ENCODE measurements at regions not wholly inside any gene's neighbourhood (a gene's known extent, or its start where the extent isn't known, plus 50 kb on each side); places are given as distances from the start of the nearest gene placed in this dataset.

DNA sequence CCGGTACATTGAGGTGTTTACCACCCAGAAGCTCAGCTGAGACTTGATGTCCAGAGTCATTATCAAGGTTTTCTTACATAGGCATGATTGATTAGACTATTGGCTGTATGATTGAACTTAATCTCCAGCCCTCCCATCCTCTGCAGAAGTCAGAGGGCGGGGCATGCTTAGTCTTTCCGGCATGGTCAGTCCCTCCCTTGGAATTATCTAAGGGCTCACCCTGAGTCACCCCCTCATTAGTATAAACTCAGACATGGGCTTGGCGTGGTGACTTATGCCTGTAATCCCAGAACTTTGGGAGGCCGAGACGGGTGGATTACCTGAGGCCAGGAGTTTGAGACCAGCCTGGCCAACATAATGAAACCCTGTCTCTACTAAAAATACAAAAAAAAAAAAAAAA lies 243.9 kb downstream of the VAPA start:
- H3K4me3 ChIP-seq (replicated peaks in 1 of 2; ENCODE audit: low read depth in 1 of 2, low read length in 2 of 2) = no peak overlapping the region
- DNase-seq (ENCODE audit: low read depth, low spot score) = no peak
- no peaks in the 10 kb centered on the region for H3K27me3 ChIP-seq (ENCODE audit: insufficient read depth, low read length)
- BruUV-seq (replicated peaks) = no TSS peak
- H3K9me3 ChIP-seq (ENCODE audit: control insufficient read depth in 1 of 2, insufficient read depth in 1 of 2, low read depth in 1 of 2, low read length in 2 of 2) = no peaks in the 10 kb centered on the region
- no peak overlapping the region for H3K9ac ChIP-seq (ENCODE audit: low read length)
- H3K4me2 ChIP-seq (ENCODE audit: low read length) = no peak overlapping the region
- H4K20me1 ChIP-seq (ENCODE audit: insufficient read depth) = no peaks in the 10 kb centered on the region
- no peaks in the 10 kb centered on the region for H3K9me2 ChIP-seq (ENCODE audit: insufficient read depth)
- TF ChIP-seq RAD21 (IDR thresholded peaks at IDR 0.05; ENCODE audit: low read depth) (no peak), SP1 (IDR thresholded peaks at IDR 0.05; ENCODE audit: low read depth) (no peak), ELF1 (IDR thresholded peaks at IDR 0.05; ENCODE audit: borderline replicate concordance, low read depth) (no peak), FOSL1 (IDR thresholded peaks at IDR 0.05; ENCODE audit: low read depth) (no peak), ZNF274 (IDR thresholded peaks at IDR 0.05; ENCODE audit: low read depth, low read length) (no peak), CBX3 (IDR thresholded peaks at IDR 0.05; ENCODE audit: low read depth) (no peak), YY1 (IDR thresholded peaks at IDR 0.05; ENCODE audit: extremely low read depth, insufficient replicate concordance, low read depth, low read length) (no peak), CEBPB (IDR thresholded peaks at IDR 0.05; ENCODE audit: low read depth) (no peak), ZFX (IDR thresholded peaks at IDR 0.05) (no peak), POLR2A (IDR thresholded peaks at IDR 0.05; ENCODE audit: borderline replicate concordance, extremely low read depth, insufficient read depth, insufficient read length) (no peak), EGR1 (IDR thresholded peaks at IDR 0.05; ENCODE audit: low read depth) (no peak), SRF (IDR thresholded peaks at IDR 0.05; ENCODE audit: low read depth) (no peak), EZH2phosphoT487 (IDR thresholded peaks at IDR 0.05; ENCODE audit: borderline replicate concordance) (no peak), TCF7L2 (IDR thresholded peaks at IDR 0.05; ENCODE audit: borderline replicate concordance, extremely low read depth, insufficient read depth, insufficient read length) (no peak)
- TF ChIP-seq, protein P1, sequence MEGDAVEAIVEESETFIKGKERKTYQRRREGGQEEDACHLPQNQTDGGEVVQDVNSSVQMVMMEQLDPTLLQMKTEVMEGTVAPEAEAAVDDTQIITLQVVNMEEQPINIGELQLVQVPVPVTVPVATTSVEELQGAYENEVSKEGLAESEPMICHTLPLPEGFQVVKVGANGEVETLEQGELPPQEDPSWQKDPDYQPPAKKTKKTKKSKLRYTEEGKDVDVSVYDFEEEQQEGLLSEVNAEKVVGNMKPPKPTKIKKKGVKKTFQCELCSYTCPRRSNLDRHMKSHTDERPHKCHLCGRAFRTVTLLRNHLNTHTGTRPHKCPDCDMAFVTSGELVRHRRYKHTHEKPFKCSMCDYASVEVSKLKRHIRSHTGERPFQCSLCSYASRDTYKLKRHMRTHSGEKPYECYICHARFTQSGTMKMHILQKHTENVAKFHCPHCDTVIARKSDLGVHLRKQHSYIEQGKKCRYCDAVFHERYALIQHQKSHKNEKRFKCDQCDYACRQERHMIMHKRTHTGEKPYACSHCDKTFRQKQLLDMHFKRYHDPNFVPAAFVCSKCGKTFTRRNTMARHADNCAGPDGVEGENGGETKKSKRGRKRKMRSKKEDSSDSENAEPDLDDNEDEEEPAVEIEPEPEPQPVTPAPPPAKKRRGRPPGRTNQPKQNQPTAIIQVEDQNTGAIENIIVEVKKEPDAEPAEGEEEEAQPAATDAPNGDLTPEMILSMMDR (IDR thresholded peaks at IDR 0.05 in 2 of 3, conservative IDR thresholded peaks at IDR 0.05 in 1 of 3; ENCODE audit: borderline replicate concordance in 1 of 3, insufficient read depth in 1 of 3, low read depth in 2 of 3, low read length in 2 of 3) = no peak
- intact Hi-C loops (cut with micrococcal nuclease) = no loop called here
- ChIA-PET RAD21 (ENCODE audit: low non-redundant PET in 1 of 2, low total read pairs in 2 of 2, uncharacterized antibody in 2 of 2, unreplicated experiment in 2 of 2) (no interaction called here), CTCF (no interaction called here), POLR2A (no interaction called here)
- no peaks in the 10 kb centered on the region for H3K4me1 ChIP-seq (ENCODE audit: control insufficient read depth in 1 of 2, insufficient read depth in 2 of 2, low read length in 2 of 2)
- ATAC-seq = no peak
- H3K79me2 ChIP-seq (ENCODE audit: insufficient read depth, low read length) = no peaks in the 10 kb centered on the region
- no peak overlapping the region for H2AFZ ChIP-seq (ENCODE audit: low read depth, low read length, poor library complexity, severe bottlenecking)
- no peak overlapping the region for H3K27ac ChIP-seq (ENCODE audit: low read depth, low read length)
- H3K36me3 ChIP-seq (ENCODE audit: control insufficient read depth in 1 of 2, insufficient read depth in 2 of 2, low read length in 2 of 2) = no peaks in the 10 kb centered on the region

Data from HCT116 (cell line).